HS-27A (cell line): ENCODE measurements at regions not wholly inside any gene's neighbourhood (a gene's known extent, or its start where the extent isn't known, plus 50 kb on each side); places are given as distances from the start of the nearest gene placed in this dataset.
"Not testable (repeated sequence)": the region's sequence is repeated elsewhere in the genome, so short reads cannot be mapped to it uniquely, and the experiment has no call there.

Experiments used
- DNase-seq: peaks from one replicate; pipeline ENCODE4 v3.0.0-alpha.2; 2012; ENCODE audit warnings: low read depth, missing footprints

DNA sequence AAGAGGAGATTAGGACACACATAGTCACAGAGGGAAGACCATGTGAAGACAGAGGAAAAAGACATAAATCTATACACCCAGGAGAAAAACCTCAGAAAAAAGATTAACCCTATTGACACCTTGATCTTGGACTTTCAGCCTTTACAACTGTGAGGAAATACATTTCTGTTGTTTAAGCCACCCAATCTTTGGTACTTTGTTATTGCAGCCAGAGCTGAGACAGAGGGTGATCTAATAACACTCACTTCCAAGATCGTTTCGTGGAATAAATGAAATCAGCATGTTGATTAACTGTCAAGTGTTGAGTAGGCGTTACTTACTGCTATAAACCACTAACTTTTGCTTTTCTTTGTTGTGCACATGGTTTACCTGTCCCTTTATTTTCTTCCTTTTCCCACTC is 361.2 kb upstream of the RIOK2 start:
- DNase-seq: no peak

DNA sequence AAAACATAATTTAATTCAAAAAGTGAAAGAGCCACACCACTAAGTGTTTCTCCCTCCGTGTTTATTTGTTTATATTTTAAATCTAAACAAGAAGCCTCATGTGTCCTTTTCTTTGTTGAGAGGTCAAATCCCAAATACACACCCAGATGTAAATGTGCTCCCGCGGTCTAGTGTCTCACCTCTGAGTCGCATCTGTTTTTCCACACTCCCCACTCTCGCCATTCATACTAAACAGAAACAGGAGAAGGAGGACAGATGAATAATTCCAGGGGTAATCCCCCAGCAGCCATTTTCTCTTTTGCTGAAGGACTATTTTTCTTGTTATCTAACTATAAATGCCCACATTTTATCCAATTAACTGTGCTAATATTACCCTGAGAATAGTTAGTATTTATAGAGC is 361.6 kb upstream of the RIOK2 start:
- no peak for DNase-seq

DNA sequence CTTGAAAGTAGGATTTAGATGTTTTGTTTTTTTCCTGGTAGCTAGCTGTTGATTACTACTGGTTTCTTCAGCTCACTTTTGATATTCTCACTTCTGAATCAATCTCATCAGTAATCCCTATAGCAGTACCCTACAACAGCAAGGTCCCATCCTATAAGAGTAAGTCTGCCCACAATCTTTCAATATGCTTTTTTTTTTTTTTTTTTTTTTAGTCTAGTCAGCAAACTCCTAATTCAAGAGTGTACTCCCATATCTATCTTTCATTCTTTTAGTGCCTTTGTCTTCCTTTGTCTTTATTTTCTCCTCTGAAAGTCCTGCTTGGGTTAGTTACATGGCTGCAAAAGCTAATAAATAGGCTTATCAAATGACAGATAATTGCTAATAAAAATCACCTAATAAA is 362.4 kb upstream of the RIOK2 start:
- no peak for DNase-seq

GRCh38 chr5:97545886-97546535 is 363.0 kb upstream of the RIOK2 start:
- DNase-seq: no peak

DNA sequence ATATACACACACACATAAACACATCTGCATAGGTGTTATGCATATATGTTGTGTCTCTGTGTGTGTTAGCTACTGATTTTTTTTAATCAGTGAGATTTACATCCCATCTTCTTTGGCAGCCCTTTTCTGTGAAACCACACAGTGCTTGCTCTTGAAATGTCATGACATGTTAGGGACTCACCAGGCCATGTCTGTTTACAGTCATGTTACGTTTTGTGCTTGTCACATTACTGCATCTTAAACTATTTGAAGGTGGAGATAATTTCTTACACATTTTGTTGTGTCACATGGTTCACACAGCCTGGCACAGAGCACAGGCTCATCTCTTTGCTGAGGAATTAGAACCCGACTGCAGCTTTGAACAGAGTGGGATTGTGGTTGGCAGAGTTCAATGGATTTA is 364.4 kb upstream of the RIOK2 start:
- DNase-seq: no peak

GRCh38 chr5:97547999-97548738 is 365.1 kb upstream of the RIOK2 start:
- DNase-seq: no peak

DNA sequence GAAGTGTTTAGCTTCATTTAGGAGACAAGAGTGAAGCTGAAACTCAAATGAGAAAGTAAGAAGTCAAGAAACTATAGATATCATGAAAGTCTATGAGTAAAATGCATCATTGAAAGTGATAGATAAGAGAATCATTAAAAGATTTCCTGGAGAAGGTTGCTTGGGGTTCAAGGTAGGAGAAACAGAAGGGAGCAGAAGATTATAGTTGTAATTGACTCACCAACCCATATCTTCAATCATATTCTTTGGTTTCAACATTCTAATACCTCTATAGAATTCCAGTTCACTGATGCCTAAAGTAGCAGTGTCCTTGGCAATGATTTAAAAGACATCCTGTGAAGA is 365.7 kb upstream of the RIOK2 start:
- DNase-seq: no peak

GRCh38 chr5:97549496-97549895 is 366.4 kb upstream of the RIOK2 start:
- no peak for DNase-seq

DNA sequence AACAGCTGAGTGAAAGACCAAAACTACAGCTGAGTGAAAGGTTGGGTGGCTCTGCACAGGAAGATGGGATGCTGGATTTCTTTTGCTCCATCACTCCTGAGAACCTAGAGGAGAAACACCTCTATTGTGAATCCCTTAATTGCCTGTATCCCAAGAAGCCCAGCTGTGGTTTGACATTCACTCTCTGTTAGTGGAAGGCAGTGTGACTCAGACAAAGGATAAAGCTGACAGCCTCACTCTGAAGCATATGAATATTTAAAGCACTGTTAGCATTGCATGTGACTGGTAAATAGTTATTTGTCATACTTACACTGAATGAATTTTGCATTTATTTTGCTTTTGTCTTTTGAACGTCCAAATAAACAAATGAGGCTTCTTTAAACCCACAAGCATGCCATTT is 367.1 kb upstream of the RIOK2 start:
- DNase-seq: no peak

DNA sequence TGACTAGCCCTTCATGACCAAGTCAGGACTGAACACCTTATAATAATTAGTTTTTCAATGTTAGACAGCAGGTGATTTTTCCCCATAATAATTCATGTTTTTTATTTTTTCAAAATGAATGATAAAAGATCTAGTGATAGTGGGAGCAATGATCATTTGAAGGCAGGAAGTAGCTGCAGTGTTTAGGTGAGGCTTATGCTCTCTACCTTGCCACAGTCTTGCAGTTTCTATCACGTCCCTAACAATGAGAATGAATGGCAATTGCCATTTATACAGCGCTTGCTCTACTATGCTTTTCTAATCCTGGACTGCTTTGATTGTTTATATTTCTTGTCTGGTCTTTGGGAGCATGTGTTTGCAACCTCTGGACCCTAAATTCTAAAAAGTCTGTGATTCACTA is 367.8 kb upstream of the RIOK2 start:
- DNase-seq: no peak

DNA sequence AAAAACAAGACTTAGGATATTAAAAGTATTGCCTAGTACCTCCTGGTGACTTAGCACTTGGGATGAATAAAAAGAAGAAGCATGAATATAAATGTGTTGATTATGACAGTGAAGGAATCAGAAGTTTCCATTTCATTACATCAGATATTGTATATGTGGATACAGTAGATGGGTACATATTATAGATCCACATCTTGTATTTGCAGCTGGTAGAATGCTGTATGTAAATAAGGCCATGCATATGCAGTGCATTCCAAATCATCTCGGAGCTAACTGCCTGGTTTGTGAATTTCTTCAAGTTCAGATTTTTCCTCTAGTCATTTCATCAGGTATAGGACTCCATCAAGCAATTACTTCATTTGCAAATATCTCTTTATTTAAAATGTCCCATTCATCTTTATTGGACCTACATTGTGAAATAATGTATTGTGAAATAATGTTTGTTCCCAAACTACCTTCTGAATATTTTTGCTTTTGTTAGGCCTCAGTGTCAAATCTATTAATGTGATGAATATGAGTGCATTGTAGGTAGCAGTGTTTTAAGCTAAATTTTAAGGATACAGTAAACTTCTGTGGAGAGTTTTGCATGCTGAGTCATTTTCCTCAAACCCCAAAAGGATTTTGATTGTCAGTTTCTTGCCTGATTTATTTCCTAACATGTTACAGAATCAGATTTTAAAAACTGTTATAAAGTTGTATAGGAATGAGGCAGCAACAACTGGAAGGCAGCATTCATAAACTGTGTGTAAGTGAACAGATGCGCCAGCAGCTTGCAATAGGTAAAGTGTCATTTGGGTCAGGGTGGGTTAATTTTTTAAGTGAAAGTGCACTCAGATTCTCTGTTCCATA is 370.8 kb upstream of the RIOK2 start:
- DNase-seq: no peak

- no peak for DNase-seq
These were observed 372.1 kb upstream of the RIOK2 start for GRCh38 chr5:97554977-97555643.

DNA sequence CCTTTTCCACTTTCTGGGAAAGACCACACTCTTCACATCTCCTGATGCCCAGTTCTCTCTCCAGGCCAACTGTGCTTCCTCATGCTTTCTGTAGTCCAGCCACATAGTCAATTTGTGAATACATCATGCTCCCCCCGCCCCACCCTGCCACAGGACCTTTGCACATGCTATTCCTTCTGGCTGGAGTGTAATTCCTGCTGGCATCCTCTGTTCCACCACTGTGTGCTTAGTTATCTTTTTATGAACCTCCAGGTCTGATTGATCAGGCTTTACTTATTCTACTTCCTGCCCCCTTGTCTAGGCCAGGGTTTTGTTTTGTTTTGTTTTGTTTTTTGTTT is 372.6 kb upstream of the RIOK2 start:
- no peak for DNase-seq

DNA sequence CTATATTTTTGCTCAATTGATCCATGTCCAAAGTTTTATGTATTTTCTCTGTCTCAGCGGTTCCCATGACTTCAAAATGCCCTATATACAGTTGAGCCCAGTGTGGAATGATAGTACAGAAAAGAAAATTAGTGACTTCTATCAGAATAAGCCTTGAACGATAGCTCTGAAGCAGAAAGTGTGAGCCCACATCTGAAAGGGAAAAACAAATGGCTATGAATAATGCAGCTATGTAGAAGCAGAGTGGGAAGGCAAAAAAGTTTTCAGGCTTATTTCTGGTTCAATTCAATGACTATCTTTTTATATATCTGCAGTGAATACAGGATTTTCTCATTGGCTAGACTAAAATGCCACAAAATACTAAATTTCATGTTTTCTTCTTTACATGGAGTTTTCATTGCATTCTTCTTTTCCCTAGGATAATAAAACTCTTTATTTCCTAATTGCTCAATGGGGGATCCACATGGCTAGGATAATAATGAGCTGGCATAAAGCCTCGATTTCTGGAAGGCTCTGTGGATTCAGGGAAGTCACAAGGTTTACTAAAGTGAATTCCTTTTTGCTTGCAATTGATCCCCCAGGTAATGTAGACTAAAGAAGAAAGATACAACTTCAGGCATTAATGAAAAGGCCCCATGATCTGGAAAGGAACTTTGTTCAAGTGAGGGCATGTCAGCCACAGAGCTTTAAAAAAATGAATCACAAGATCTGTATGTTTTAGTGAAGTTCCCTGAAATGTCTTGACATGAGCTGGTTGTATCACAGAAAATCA is 377.0 kb upstream of the RIOK2 start:
- no peak for DNase-seq

DNA sequence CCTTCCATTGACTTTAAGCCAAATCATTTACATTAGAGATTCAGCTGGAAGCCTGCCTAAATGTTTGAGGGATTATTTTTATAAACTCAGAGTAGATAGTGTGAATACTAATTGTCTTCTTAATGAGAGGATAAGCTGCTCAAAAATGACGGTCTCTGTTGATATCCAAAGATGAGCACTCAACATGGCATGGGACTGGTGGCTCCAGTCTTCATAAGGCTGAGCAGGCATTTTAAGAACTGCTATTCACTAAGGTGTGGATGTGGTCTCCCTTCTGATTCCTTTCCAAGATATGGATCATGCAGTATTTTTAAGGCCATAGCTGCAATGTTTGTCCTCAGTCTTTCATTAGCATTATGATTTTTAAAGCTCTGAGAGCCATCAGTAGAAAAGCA is 377.5 kb upstream of the RIOK2 start:
- no peak for DNase-seq

DNA sequence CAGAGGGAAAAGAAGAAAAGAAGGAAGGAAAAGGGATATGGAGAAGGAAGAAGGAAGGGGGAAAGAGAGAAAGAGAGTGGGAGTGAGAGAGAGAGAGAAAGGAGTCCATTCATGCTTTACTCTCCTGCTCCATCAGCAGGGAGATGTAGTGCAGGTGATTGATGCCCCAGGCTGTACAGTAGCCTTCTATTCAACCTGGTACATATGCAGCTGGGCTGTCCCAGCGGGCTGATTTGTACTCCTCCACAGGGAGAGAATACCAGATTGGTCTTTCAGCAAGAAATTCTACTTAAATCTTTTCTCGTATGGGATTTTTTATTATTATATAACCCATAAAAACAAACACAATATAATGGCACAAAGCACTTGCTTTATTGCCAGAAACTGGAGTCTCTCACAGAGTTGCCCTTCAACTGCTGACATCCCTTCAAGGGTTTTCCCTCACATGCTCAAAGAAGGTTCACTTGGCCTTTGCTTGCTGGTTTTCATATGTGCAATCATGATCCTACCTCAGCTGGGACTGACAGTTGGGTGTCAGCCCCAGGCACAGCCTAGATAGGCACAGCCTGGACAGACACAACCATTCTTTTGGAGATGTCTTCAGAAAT is 380.1 kb upstream of the RIOK2 start:
- DNase-seq: no peak

- DNase-seq: no peak
These were observed 385.3 kb upstream of the RIOK2 start for GRCh38 chr5:97568382-97568781.

- no peak for DNase-seq
These were observed 387.2 kb upstream of the RIOK2 start for GRCh38 chr5:97570242-97570641.

DNA sequence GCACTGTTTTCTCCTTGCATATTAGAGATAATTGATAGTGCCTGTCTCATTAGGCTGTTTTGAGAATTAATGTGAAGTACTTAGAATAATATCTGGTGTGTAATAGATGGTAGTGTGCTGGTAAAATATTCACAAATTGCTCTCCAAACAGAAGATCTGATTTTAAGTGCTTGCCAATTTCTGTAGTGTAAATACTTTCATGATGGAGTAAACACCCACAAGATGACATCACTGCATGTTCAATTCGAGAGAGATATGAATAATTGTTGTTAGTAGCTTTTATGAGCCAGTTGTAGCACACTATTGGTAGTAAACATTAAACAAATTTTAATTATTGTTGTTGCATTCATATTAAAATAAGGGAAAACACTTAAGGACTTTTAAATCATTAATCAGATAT is 392.3 kb upstream of the RIOK2 start:
- DNase-seq: no peak

DNA sequence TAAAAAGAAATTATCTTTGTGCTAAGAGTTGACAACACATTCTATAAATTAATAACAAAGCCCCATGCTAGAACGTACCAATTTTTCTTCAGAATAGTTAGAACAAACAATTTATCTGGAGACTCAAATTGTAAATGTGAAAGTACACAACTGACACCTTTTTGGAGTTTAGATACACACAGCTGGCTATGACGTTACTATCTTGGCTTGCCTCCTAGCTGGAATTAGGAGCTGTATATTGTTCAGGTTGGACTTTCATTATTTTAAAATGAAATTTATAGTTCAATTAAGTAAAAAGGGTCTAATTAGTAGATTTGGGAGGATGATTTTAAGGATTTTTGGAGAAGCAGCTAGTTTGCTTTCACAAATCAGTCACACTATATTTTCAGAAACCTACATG is 393.9 kb upstream of the RIOK2 start:
- no peak for DNase-seq

GRCh38 chr5:97579977-97580376 is 396.9 kb upstream of the RIOK2 start:
- not testable (repeated sequence) for DNase-seq

GRCh38 chr5:97580746-97581145 is 397.7 kb upstream of the RIOK2 start:
- DNase-seq: no peak
